Thyroid gland (tissue), 4 donors: ENCODE measurements at regions not wholly inside any gene's neighbourhood (a gene's known extent, or its start where the extent isn't known, plus 50 kb on each side); places are given as distances from the start of the nearest gene placed in this dataset.

Experiments used
- POLR2A ChIP-seq, 2 donors: fragments of 450-650 bp; IDR thresholded peaks; one replicate each; pipeline ENCODE4 v1.6.1; 2017; ENCODE audit warnings: antibody characterized with exemption in 2 of 2, mild to moderate bottlenecking in 2 of 2, moderate library complexity in 1 of 2
- TF ChIP-seq, protein P1 (sequence below), 6 experiments: fragments of 200-600 bp in 3 of 6; fragments of 450-650 bp in 3 of 6; sonication (generic) in 3 of 6; IDR thresholded peaks; one replicate each; pipeline ENCODE4 v1.5.1; 2016 to 2019; ENCODE audit warnings: antibody characterized with exemption in 6 of 6, mild to moderate bottlenecking in 2 of 6, inconsistent platforms in 1 of 6, moderate library complexity in 1 of 6

- TF ChIP-seq, protein P1, sequence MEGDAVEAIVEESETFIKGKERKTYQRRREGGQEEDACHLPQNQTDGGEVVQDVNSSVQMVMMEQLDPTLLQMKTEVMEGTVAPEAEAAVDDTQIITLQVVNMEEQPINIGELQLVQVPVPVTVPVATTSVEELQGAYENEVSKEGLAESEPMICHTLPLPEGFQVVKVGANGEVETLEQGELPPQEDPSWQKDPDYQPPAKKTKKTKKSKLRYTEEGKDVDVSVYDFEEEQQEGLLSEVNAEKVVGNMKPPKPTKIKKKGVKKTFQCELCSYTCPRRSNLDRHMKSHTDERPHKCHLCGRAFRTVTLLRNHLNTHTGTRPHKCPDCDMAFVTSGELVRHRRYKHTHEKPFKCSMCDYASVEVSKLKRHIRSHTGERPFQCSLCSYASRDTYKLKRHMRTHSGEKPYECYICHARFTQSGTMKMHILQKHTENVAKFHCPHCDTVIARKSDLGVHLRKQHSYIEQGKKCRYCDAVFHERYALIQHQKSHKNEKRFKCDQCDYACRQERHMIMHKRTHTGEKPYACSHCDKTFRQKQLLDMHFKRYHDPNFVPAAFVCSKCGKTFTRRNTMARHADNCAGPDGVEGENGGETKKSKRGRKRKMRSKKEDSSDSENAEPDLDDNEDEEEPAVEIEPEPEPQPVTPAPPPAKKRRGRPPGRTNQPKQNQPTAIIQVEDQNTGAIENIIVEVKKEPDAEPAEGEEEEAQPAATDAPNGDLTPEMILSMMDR (IDR thresholded peaks at IDR 0.05) = no peak
- no peak for TF ChIP-seq POLR2A (IDR thresholded peaks at IDR 0.05)
These were observed 222.0 kb upstream of the UBE2E2 start for GRCh38 chr3:22981166-22981565.
